ENCODE measurements at regions not wholly inside any gene's neighbourhood (a gene's known extent, or its start where the extent isn't known, plus 50 kb on each side); places are given as distances from the start of the nearest gene placed in this dataset.

- TF ChIP-seq CTCF (IDR thresholded peaks at IDR 0.05; ENCODE audit: low read depth, low read length, missing control alignments), result no peak
- H3K4me3 ChIP-seq (ENCODE audit: low read depth, low read length), result no peak overlapping the region
- DNase-seq (ENCODE audit: low read depth), result no peak
These were observed 61.3 kb upstream of the CREB1 start for GRCh38 chr2:207468488-207468887.

- no peak overlapping the region for H3K4me3 ChIP-seq (ENCODE audit: low read depth, low read length)
- DNase-seq (ENCODE audit: low read depth), result no peak
- TF ChIP-seq CTCF (IDR thresholded peaks at IDR 0.05; ENCODE audit: low read depth, low read length, missing control alignments), result no peak
These were observed 60.3 kb upstream of the CREB1 start for GRCh38 chr2:207469451-207469850.

- DNase-seq (ENCODE audit: low read depth), result no peak
- no peak overlapping the region for H3K4me3 ChIP-seq (ENCODE audit: low read depth, low read length)
- TF ChIP-seq CTCF (IDR thresholded peaks at IDR 0.05; ENCODE audit: low read depth, low read length, missing control alignments), result no peak
These were observed 59.6 kb upstream of the CREB1 start for GRCh38 chr2:207469943-207470729.

GRCh38 chr2:207471261-207471660 is 58.5 kb upstream of the CREB1 start:
- DNase-seq (ENCODE audit: low read depth), result no peak
- no peak overlapping the region for H3K4me3 ChIP-seq (ENCODE audit: low read depth, low read length)
- TF ChIP-seq CTCF (IDR thresholded peaks at IDR 0.05; ENCODE audit: low read depth, low read length, missing control alignments), result no peak

- H3K4me3 ChIP-seq (ENCODE audit: low read depth, low read length), result no peak overlapping the region
- no peak for DNase-seq (ENCODE audit: low read depth)
- no peak for TF ChIP-seq CTCF (IDR thresholded peaks at IDR 0.05; ENCODE audit: low read depth, low read length, missing control alignments)
These were observed 57.3 kb upstream of the CREB1 start for GRCh38 chr2:207472343-207473048.

- TF ChIP-seq CTCF (IDR thresholded peaks at IDR 0.05; ENCODE audit: low read depth, low read length, missing control alignments), result peak; percentile 59
- no peak for DNase-seq (ENCODE audit: low read depth)
- H3K4me3 ChIP-seq (ENCODE audit: low read depth, low read length), result no peak overlapping the region
These were observed 56.5 kb upstream of the CREB1 start for GRCh38 chr2:207473049-207473930.

All from GM12864 (cell line).